ENCODE measurements at regions not wholly inside any gene's neighbourhood (a gene's known extent, or its start where the extent isn't known, plus 50 kb on each side); places are given as distances from the start of the nearest gene placed in this dataset.

DNA sequence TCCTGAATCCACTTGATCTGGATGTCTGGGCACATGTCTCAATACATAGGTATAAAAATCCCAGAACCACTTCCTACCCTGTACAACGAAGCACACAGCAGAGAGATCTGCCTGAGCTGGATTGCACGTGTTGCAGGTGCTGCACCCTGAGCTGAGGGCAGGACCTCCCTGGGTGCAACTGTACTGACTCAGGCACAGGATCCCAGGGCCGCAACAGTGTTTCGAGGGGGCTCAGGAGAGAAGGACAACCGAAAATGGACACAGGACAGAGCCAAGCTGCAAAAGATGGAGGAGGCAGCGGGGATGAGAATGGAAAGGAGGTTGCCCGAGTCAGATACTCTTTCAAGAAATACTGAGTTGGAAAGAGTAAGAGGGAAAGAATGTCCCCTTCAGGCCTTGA lies 354.1 kb downstream of the EIPR1 start:
- Histone ChIP-seq H3K36me3 (ENCODE audit: insufficient read depth, low read length) (no peaks in the 10 kb centered on the region), H3K4me3 (ENCODE audit: low read length) (no peak overlapping the region), H3K4me1 (ENCODE audit: insufficient read depth, low read length) (no peaks in the 10 kb centered on the region), H3K27ac (ENCODE audit: low read depth, low read length) (no peak overlapping the region), H3K9me3 (ENCODE audit: low read length) (no peaks in the 10 kb centered on the region), H3K27me3 (ENCODE audit: insufficient read depth, low read length, poor library complexity, severe bottlenecking) (no peaks in the 10 kb centered on the region)
- H3K27me3 Mint-ChIP-seq: peaks cover 6 to 13% of the 10 kb centered on the region in 2 donors
- peaks cover 0 to 5% (median 0%) of the 10 kb centered on the region in 5 donors for H3K9me3 Mint-ChIP-seq
- H3K4me1 Mint-ChIP-seq: no peaks in the 10 kb centered on the region
- POLR2A ChIA-PET: no interaction called here
- DNase-seq: no peak
- H3K4me3 Mint-ChIP-seq: no peak overlapping the region
- H3K36me3 Mint-ChIP-seq: no peaks in the 10 kb centered on the region
- CTCF ChIA-PET: no interaction called here
- no peak overlapping the region for H3K27ac Mint-ChIP-seq

DNA sequence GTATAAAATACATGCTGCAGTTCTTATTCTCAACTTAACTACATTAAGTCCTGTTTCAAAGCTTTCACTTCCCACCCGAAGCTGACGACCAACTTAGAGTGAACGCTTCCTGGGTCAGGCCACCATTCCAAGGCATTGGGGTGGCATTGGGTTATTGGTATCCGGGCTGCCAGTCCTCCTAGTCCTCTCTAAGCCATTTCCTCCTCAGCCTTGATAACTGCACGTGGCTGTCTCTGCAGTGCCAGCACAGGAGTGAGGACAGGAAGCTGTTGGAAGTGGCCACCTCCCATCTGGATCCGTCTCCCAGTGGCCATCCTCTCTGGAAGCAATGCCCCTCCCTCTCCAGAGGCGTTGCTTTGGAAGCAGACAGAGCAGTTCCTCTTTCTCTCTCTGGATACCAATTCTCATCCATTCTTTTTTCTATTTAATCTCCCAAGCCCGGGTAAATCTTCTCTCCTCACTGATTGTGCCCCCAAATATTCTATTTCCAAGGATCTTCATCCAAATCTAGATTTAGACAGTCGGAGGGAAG lies 354.7 kb downstream of the EIPR1 start:
- Mint-ChIP-seq H3K4me3 (no peak overlapping the region), H3K4me1 (no peaks in the 10 kb centered on the region), H3K36me3 (no peaks in the 10 kb centered on the region), H3K27me3 (peaks cover 6 to 13% of the 10 kb centered on the region in 2 donors), H3K9me3 (peaks cover 0 to 5% (median under 1%) of the 10 kb centered on the region in 5 donors), H3K27ac (no peak overlapping the region)
- no peaks in the 10 kb centered on the region for H3K27me3 ChIP-seq (ENCODE audit: insufficient read depth, low read length, poor library complexity, severe bottlenecking)
- no peaks in the 10 kb centered on the region for H3K9me3 ChIP-seq (ENCODE audit: low read length)
- POLR2A ChIA-PET: no interaction called here
- CTCF ChIA-PET: no interaction called here
- no peak overlapping the region for H3K27ac ChIP-seq (ENCODE audit: low read depth, low read length)
- no peaks in the 10 kb centered on the region for H3K4me1 ChIP-seq (ENCODE audit: insufficient read depth, low read length)
- no peaks in the 10 kb centered on the region for H3K36me3 ChIP-seq (ENCODE audit: insufficient read depth, low read length)
- no peak for DNase-seq
- H3K4me3 ChIP-seq (ENCODE audit: low read length): no peak overlapping the region

DNA sequence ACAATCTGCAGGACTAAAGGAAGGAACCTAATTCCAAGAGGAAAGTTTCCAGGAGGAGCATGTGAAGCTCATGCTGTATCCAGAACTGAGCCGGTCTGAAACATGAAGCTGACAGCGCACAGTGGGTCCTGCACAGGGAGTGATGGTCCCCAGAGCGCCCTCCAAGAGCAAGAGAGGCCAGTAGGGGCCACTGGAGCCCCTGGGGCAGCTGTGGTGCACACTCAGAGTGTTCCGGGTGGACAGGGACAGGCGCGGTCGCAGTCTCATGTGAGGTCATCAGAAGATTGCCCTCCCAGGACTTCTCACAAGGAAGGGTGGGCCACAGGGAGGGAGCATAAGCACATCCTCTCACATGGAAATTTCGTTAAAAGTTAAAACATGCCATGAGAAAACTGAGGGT lies 355.9 kb downstream of the EIPR1 start:
- ChIA-PET CTCF (no interaction called here), POLR2A (no interaction called here)
- Mint-ChIP-seq H3K36me3 (no peaks in the 10 kb centered on the region), H3K9me3 (peaks cover 0 to 8% (median 6%) of the 10 kb centered on the region in 5 donors), H3K4me3 (no peak overlapping the region), H3K4me1 (no peaks in the 10 kb centered on the region), H3K27ac (no peak overlapping the region), H3K27me3 (peaks cover 6 to 13% of the 10 kb centered on the region in 2 donors)
- DNase-seq: no peak
- Histone ChIP-seq H3K9me3 (ENCODE audit: low read length) (no peaks in the 10 kb centered on the region), H3K4me1 (ENCODE audit: insufficient read depth, low read length) (no peaks in the 10 kb centered on the region), H3K27ac (ENCODE audit: low read depth, low read length) (no peak overlapping the region), H3K4me3 (ENCODE audit: low read length) (no peak overlapping the region), H3K36me3 (ENCODE audit: insufficient read depth, low read length) (no peaks in the 10 kb centered on the region), H3K27me3 (ENCODE audit: insufficient read depth, low read length, poor library complexity, severe bottlenecking) (no peaks in the 10 kb centered on the region)

DNA sequence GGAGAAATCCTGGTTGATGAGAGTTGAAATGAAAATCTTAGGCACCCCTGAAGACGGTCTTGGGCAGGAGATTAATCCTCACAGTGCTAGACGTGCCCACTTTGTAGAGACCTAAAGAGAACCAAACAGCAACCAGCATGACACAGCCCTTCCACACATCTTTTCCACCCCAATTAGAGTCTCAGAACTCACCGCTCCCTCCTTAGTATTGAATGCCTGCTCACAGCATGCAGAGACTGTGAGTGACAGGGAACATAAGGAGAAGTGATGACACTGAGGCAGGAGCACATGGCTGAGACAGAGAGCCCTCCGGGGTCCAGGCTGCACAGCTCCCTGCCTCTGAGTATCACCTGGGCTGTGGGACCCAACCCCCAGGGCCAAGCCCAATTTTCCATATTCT lies 367.6 kb downstream of the EIPR1 start:
- no peak for DNase-seq
- Mint-ChIP-seq H3K36me3 (peaks cover 0 to 1% (median 0%) of the 10 kb centered on the region in 3 donors), H3K4me3 (no peak overlapping the region), H3K4me1 (no peaks in the 10 kb centered on the region), H3K27me3 (peaks cover 9 to 46% of the 10 kb centered on the region in 2 donors), H3K9me3 (peaks cover 13 to 22% (median 17%) of the 10 kb centered on the region in 5 donors), H3K27ac (no peak overlapping the region)
- Histone ChIP-seq H3K9me3 (ENCODE audit: low read length) (no peaks in the 10 kb centered on the region), H3K4me3 (ENCODE audit: low read length) (no peak overlapping the region), H3K4me1 (ENCODE audit: insufficient read depth, low read length) (no peaks in the 10 kb centered on the region), H3K36me3 (ENCODE audit: insufficient read depth, low read length) (no peaks in the 10 kb centered on the region), H3K27me3 (ENCODE audit: insufficient read depth, low read length, poor library complexity, severe bottlenecking) (no peaks in the 10 kb centered on the region), H3K27ac (ENCODE audit: low read depth, low read length) (no peak overlapping the region)
- POLR2A ChIA-PET: no interaction called here
- CTCF ChIA-PET: no interaction called here

DNA sequence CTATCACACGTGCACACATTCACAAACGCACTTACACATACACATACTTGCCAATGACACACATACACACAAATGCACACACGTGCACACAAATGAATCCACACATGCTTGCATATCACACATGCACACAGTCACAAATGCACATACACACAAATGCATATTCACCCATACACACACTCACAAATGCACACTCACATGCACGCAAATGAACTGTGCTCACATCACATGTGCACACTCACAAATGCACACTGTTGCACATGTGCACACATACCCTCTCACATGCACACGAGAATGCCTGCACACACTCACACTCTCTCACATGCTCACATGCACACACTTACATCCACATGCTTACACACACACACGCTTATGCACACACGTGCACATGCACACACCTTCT lies 368.1 kb downstream of the EIPR1 start:
- Mint-ChIP-seq H3K27me3 (peaks cover 9 to 46% of the 10 kb centered on the region in 2 donors), H3K9me3 (peaks cover 13 to 22% (median 15%) of the 10 kb centered on the region in 5 donors), H3K4me3 (no peak overlapping the region), H3K27ac (no peak overlapping the region), H3K36me3 (peaks cover 0 to 1% (median 0%) of the 10 kb centered on the region in 3 donors), H3K4me1 (no peaks in the 10 kb centered on the region)
- CTCF ChIA-PET: no interaction called here
- no peak overlapping the region for H3K4me3 ChIP-seq (ENCODE audit: low read length)
- no peaks in the 10 kb centered on the region for H3K9me3 ChIP-seq (ENCODE audit: low read length)
- H3K27me3 ChIP-seq (ENCODE audit: insufficient read depth, low read length, poor library complexity, severe bottlenecking): no peaks in the 10 kb centered on the region
- no peak overlapping the region for H3K27ac ChIP-seq (ENCODE audit: low read depth, low read length)
- no peaks in the 10 kb centered on the region for H3K4me1 ChIP-seq (ENCODE audit: insufficient read depth, low read length)
- no peak for DNase-seq
- H3K36me3 ChIP-seq (ENCODE audit: insufficient read depth, low read length): no peaks in the 10 kb centered on the region
- POLR2A ChIA-PET: no interaction called here

DNA sequence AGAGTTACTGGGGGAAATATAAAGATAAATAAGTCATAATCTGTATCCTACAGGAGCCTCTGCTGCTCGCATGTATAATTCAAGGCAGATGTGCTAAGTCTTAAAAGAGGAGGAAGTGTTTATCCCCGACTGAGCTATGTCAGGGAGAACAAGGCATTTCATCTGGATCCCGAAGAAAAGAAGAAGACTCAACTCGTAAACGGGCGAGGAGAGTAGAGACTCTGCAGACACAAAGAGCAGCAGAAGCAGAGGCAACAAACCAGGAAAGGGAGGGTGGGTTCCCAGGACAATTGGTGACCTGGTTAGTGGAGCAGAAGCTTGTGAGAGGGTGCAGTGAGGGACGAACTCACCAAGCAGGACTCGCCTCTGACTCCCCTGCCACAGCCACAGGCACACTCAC lies 368.6 kb downstream of the EIPR1 start:
- H3K9me3 ChIP-seq (ENCODE audit: low read length): no peaks in the 10 kb centered on the region
- H3K4me3 ChIP-seq (ENCODE audit: low read length): no peak overlapping the region
- Mint-ChIP-seq H3K27me3 (peaks cover 9 to 45% of the 10 kb centered on the region in 2 donors), H3K27ac (no peak overlapping the region), H3K4me3 (no peak overlapping the region), H3K36me3 (peaks cover 0 to 1% (median 0%) of the 10 kb centered on the region in 3 donors), H3K4me1 (no peaks in the 10 kb centered on the region), H3K9me3 (peaks cover 11 to 20% (median 13%) of the 10 kb centered on the region in 5 donors)
- POLR2A ChIA-PET: no interaction called here
- H3K27me3 ChIP-seq (ENCODE audit: insufficient read depth, low read length, poor library complexity, severe bottlenecking): no peaks in the 10 kb centered on the region
- CTCF ChIA-PET: no interaction called here
- H3K4me1 ChIP-seq (ENCODE audit: insufficient read depth, low read length): no peaks in the 10 kb centered on the region
- no peak for DNase-seq
- no peaks in the 10 kb centered on the region for H3K36me3 ChIP-seq (ENCODE audit: insufficient read depth, low read length)
- H3K27ac ChIP-seq (ENCODE audit: low read depth, low read length): no peak overlapping the region

DNA sequence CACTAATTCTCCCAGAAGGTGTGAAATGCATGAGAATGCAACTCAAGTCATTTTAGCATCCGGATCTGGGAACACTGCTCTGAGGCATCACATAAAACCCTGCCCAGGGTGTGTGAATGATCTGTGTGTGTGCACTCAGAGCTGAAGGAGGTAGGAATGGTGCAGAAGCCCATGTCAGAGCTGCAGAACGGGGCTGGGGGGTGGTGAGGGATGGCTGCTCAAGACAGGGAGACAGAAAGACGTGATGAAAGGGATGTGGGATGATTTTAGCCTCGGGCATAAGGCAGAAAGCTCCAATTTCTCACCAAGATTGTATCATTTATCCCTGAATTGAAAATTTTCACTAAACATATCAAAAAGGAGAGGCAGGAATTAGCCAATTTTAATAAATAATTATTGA lies 369.1 kb downstream of the EIPR1 start:
- ChIA-PET CTCF (no interaction called here), POLR2A (no interaction called here)
- Mint-ChIP-seq H3K4me3 (no peak overlapping the region), H3K4me1 (no peaks in the 10 kb centered on the region), H3K27me3 (peaks cover 9 to 42% of the 10 kb centered on the region in 2 donors), H3K27ac (no peak overlapping the region), H3K9me3 (peaks cover 9 to 16% (median 9%) of the 10 kb centered on the region in 5 donors), H3K36me3 (peaks cover 0 to 1% (median 0%) of the 10 kb centered on the region in 3 donors)
- H3K4me3 ChIP-seq (ENCODE audit: low read length): no peak overlapping the region
- H3K4me1 ChIP-seq (ENCODE audit: insufficient read depth, low read length): no peaks in the 10 kb centered on the region
- DNase-seq: no peak
- H3K36me3 ChIP-seq (ENCODE audit: insufficient read depth, low read length): no peaks in the 10 kb centered on the region
- no peaks in the 10 kb centered on the region for H3K9me3 ChIP-seq (ENCODE audit: low read length)
- no peaks in the 10 kb centered on the region for H3K27me3 ChIP-seq (ENCODE audit: insufficient read depth, low read length, poor library complexity, severe bottlenecking)
- no peak overlapping the region for H3K27ac ChIP-seq (ENCODE audit: low read depth, low read length)

DNA sequence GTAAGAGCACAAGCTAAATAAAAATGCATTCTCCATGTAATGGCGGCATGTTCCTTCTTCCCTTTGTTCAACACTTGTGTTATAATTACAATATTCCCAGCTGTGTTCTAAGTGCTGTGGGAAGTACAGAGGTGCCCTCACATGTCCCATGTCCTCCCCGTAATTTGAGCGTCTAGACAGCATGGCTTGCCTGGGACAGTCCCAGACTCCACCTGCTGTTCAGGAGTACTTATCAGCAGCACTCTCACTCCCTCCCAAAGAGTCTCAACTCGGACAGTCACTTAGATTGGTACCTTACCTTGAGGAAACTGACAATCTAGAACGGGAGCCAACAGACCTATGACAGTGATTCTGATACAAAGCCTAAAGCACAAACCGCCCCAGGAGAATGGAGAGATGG lies 370.5 kb downstream of the EIPR1 start:
- POLR2A ChIA-PET: no interaction called here
- CTCF ChIA-PET: no interaction called here
- peaks cover 0 to 6% (median 2%) of the 10 kb centered on the region in 5 donors for H3K9me3 Mint-ChIP-seq

More for the DNA sequence above, 370.5 kb downstream of the EIPR1 start:
- H3K9me3 ChIP-seq (ENCODE audit: low read length): no peaks in the 10 kb centered on the region
- Mint-ChIP-seq H3K27me3 (peaks cover 7 to 42% of the 10 kb centered on the region in 2 donors), H3K4me1 (no peaks in the 10 kb centered on the region), H3K36me3 (peaks cover 0 to 1% (median 0%) of the 10 kb centered on the region in 3 donors), H3K4me3 (no peak overlapping the region), H3K27ac (no peak overlapping the region)
- no peak for DNase-seq
- H3K27ac ChIP-seq (ENCODE audit: low read depth, low read length): no peak overlapping the region
- H3K27me3 ChIP-seq (ENCODE audit: insufficient read depth, low read length, poor library complexity, severe bottlenecking): no peaks in the 10 kb centered on the region
- H3K4me3 ChIP-seq (ENCODE audit: low read length): no peak overlapping the region
- no peaks in the 10 kb centered on the region for H3K36me3 ChIP-seq (ENCODE audit: insufficient read depth, low read length)
- H3K4me1 ChIP-seq (ENCODE audit: insufficient read depth, low read length): no peaks in the 10 kb centered on the region
